Neural progenitor cell (in vitro differentiated cells): ENCODE measurements at regions not wholly inside any gene's neighbourhood (a gene's known extent, or its start where the extent isn't known, plus 50 kb on each side); places are given as distances from the start of the nearest gene placed in this dataset.

Source experiments
- DNase-seq: peaks from one replicate; pipeline ENCODE4 v3.0.0-alpha.2; 2016; ENCODE audit warnings: low spot score
- H2AFZ ChIP-seq: fragments of 200-600 bp; sonication (generic); replicated peaks from 2 replicates; pipeline ENCODE4 v1.6.1; 2016; ENCODE audit warnings: antibody characterized with exemption
- H3F3A ChIP-seq: fragments of 200-600 bp; sonication (generic); 2 replicates; pipeline ENCODE4 v1.6.1; 2016; ENCODE audit warnings: antibody characterized with exemption, low read depth
- H3K27ac ChIP-seq: fragments of 200-600 bp; sonication (generic); 2 replicates; pipeline ENCODE4 v1.5.1; 2016; ENCODE audit warnings: mild to moderate bottlenecking
- H3K27me3 ChIP-seq: fragments of 200-600 bp; sonication (generic); 2 replicates; pipeline ENCODE4 v1.6.1; 2016; ENCODE audit warnings: mild to moderate bottlenecking, moderate library complexity
- H3K36me3 ChIP-seq: fragments of 200-600 bp; sonication (generic); 2 replicates; pipeline ENCODE4 v1.5.1; 2016
- H3K4me1 ChIP-seq: fragments of 200-600 bp; sonication (generic); 2 replicates; pipeline ENCODE4 v1.6.1; 2016; ENCODE audit warnings: mixed run types
- H3K4me2 ChIP-seq: fragments of 200-600 bp; sonication (generic); 2 replicates; pipeline ENCODE4 v1.6.1; 2016
- H3K4me3 ChIP-seq: fragments of 200-600 bp; sonication (generic); 2 replicates; pipeline ENCODE4 v1.5.1; 2016
- H3K79me2 ChIP-seq: fragments of 200-600 bp; sonication (generic); 2 replicates; pipeline ENCODE4 v1.6.1; 2016; ENCODE audit warnings: low read depth
- H3K9ac ChIP-seq: fragments of 200-600 bp; sonication (generic); 2 replicates; pipeline ENCODE4 v1.6.1; 2016
- H3K9me3 ChIP-seq: fragments of 200-600 bp; sonication (generic); 2 replicates; pipeline ENCODE4 v1.5.1; 2016; ENCODE audit warnings: low read depth
- H4K20me1 ChIP-seq: fragments of 200-600 bp; sonication (generic); 2 replicates; pipeline ENCODE4 v1.6.1; 2016; ENCODE audit warnings: low read depth
- H3K27ac Mint-ChIP-seq: 3 replicates; pipeline ENCODE4 v1.8.0; 2021; ENCODE audit warnings: mixed read lengths
- H3K27me3 Mint-ChIP-seq: 2 replicates; pipeline ENCODE4 v1.8.0; 2022; ENCODE audit warnings: low read depth, mild to moderate bottlenecking, inconsistent platforms, moderate library complexity, mixed read lengths; ENCODE audit not compliant: insufficient read depth
- H3K36me3 Mint-ChIP-seq: 3 replicates; pipeline ENCODE4 v1.8.0; 2021; ENCODE audit warnings: mixed read lengths
- H3K4me1 Mint-ChIP-seq: 3 replicates; pipeline ENCODE4 v1.8.0; 2021; ENCODE audit warnings: mixed read lengths
- H3K4me3 Mint-ChIP-seq: 3 replicates; pipeline ENCODE4 v1.8.0; 2021; ENCODE audit warnings: mild to moderate bottlenecking, moderate library complexity, mixed read lengths
- H3K9me3 Mint-ChIP-seq: 3 replicates; pipeline ENCODE4 v1.8.0; 2020; ENCODE audit warnings: mixed read lengths
- CTCF ChIP-seq: fragments of 200-600 bp; sonication (generic); IDR thresholded peaks from 2 replicates; pipeline ENCODE4 v1.5.1; 2017; ENCODE audit warnings: antibody characterized with exemption, mild to moderate bottlenecking
- EZH2 ChIP-seq: fragments of 200-600 bp; sonication (generic); IDR thresholded peaks from 2 replicates; pipeline ENCODE4 v1.6.1; 2017; ENCODE audit warnings: antibody characterized with exemption, mild to moderate bottlenecking, moderate library complexity
- EZH2phosphoT487 ChIP-seq: fragments of 200-600 bp; sonication (generic); IDR thresholded peaks from 2 replicates; pipeline ENCODE4 v1.6.1; 2017; ENCODE audit warnings: antibody characterized with exemption

GRCh38 chr7:17599733-17600339 is 301.4 kb downstream of the AHR start:
- H3K27me3 Mint-ChIP-seq, result no peaks in the 10 kb centered on the region
- Histone ChIP-seq H3K9me3 (no peaks in the 10 kb centered on the region), H3K9ac (no peak overlapping the region), H3K27me3 (no peaks in the 10 kb centered on the region), H3K79me2 (no peaks in the 10 kb centered on the region), H3K4me1 (no peaks in the 10 kb centered on the region), H4K20me1 (no peaks in the 10 kb centered on the region), H3K4me2 (no peak overlapping the region), H3K27ac (no peak overlapping the region), H2AFZ (no peak overlapping the region), H3K4me3 (no peak overlapping the region), H3F3A (no peaks in the 10 kb centered on the region), H3K36me3 (no peaks in the 10 kb centered on the region)
- H3K27ac Mint-ChIP-seq, result no peak overlapping the region
- H3K36me3 Mint-ChIP-seq, result no peaks in the 10 kb centered on the region
- peaks cover 10% of the 10 kb centered on the region for H3K9me3 Mint-ChIP-seq
- H3K4me3 Mint-ChIP-seq, result no peak overlapping the region
- no peak for DNase-seq
- TF ChIP-seq CTCF, result no peak
- no peak for TF ChIP-seq EZH2
- TF ChIP-seq EZH2phosphoT487, result no peak
- peaks cover 3% of the 10 kb centered on the region for H3K4me1 Mint-ChIP-seq

DNA sequence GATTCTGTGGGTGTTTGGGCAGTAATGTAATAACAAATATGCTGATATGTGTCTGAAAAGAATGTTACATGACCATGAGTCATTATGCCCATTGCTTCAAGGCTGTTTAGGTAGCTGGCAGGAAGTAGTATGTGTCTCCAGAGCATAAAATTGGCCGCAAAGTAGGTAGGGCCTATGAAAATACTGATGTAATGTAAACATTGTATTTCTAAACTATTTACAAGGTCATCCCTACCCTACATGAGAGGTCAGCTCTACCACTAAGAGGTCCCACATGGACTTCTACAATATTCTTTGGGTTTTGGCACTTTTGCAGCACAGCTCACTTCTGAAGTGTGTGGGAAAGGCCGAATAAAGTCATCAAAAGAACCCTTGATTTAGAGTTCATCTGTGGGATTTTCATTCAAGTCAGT is 301.9 kb downstream of the AHR start:
- H3K4me3 Mint-ChIP-seq, result no peak overlapping the region
- H2AFZ ChIP-seq, result no peak overlapping the region
- no peak for DNase-seq
- no peaks in the 10 kb centered on the region for H3K4me1 ChIP-seq
- H3K27me3 Mint-ChIP-seq, result no peaks in the 10 kb centered on the region
- H4K20me1 ChIP-seq, result no peaks in the 10 kb centered on the region
- H3K4me3 ChIP-seq, result no peak overlapping the region
- H3K27ac ChIP-seq, result no peak overlapping the region
- H3K27me3 ChIP-seq, result no peaks in the 10 kb centered on the region
- no peak overlapping the region for H3K4me2 ChIP-seq
- no peaks in the 10 kb centered on the region for H3K36me3 Mint-ChIP-seq
- TF ChIP-seq EZH2phosphoT487 (no peak), EZH2 (no peak)
- no peaks in the 10 kb centered on the region for H3K36me3 ChIP-seq
- no peaks in the 10 kb centered on the region for H3K9me3 ChIP-seq
- no peak overlapping the region for H3K9ac ChIP-seq
- H3K4me1 Mint-ChIP-seq, result peaks cover 3% of the 10 kb centered on the region
- no peaks in the 10 kb centered on the region for H3K79me2 ChIP-seq
- no peak overlapping the region for H3K27ac Mint-ChIP-seq
- peaks cover 10% of the 10 kb centered on the region for H3K9me3 Mint-ChIP-seq
- no peaks in the 10 kb centered on the region for H3F3A ChIP-seq

GRCh38 chr7:17601921-17602320 is 303.5 kb downstream of the AHR start:
- no peak overlapping the region for H2AFZ ChIP-seq
- no peak for DNase-seq
- no peaks in the 10 kb centered on the region for H3K79me2 ChIP-seq
- no peaks in the 10 kb centered on the region for H3K36me3 ChIP-seq
- H3K36me3 Mint-ChIP-seq, result no peaks in the 10 kb centered on the region
- peaks cover 10% of the 10 kb centered on the region for H3K9me3 Mint-ChIP-seq
- H4K20me1 ChIP-seq, result no peaks in the 10 kb centered on the region
- H3K4me1 ChIP-seq, result no peaks in the 10 kb centered on the region
- H3K4me1 Mint-ChIP-seq, result peaks cover 3% of the 10 kb centered on the region
- no peak overlapping the region for H3K4me3 ChIP-seq
- no peaks in the 10 kb centered on the region for H3K27me3 ChIP-seq
- no peak overlapping the region for H3K27ac ChIP-seq
- H3K27ac Mint-ChIP-seq, result no peak overlapping the region
- no peak overlapping the region for H3K9ac ChIP-seq
- no peaks in the 10 kb centered on the region for H3K27me3 Mint-ChIP-seq
- no peaks in the 10 kb centered on the region for H3K9me3 ChIP-seq
- no peaks in the 10 kb centered on the region for H3F3A ChIP-seq
- no peak overlapping the region for H3K4me2 ChIP-seq
- no peak overlapping the region for H3K4me3 Mint-ChIP-seq
- TF ChIP-seq EZH2phosphoT487 (no peak), CTCF (no peak), EZH2 (no peak)

DNA sequence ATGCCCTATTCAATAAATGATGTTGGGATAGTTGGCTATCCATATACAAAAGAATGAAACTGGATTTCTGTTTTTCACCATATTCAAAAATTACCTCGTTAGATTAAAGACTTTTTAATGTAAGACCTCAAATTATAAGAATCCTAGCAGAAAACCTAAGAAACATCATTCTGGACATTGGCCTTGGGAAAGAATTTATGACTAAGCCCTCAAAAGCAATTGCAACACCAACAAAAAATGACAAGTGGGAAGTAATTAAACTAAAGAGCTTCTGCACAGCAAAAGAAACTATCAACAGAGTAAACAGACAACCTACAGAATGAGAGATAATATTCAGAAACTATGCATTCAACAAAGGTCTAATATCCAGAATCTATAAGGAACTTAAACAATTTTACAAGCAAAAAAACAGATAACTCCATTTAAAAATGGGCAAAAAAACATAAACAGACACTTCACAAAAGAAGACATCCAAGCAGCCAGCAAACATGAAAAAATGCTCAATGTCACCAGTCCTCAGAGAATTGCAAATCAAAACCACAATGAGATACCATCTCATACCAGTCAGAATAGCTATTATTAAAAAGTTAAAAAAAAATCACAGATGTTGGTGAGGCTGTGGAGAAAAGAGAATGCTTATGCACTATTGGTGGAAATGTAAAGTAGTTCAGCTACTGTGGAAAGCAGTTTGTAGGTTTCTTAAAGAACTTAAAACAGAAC is 309.8 kb downstream of the AHR start:
- no peaks in the 10 kb centered on the region for H3K27me3 ChIP-seq
- no peaks in the 10 kb centered on the region for H3K4me1 Mint-ChIP-seq
- DNase-seq, result no peak
- no peak overlapping the region for H3K27ac ChIP-seq
- no peak overlapping the region for H3K4me3 Mint-ChIP-seq
- H3K36me3 ChIP-seq, result no peaks in the 10 kb centered on the region
- no peaks in the 10 kb centered on the region for H3K4me1 ChIP-seq
- no peak overlapping the region for H3K9ac ChIP-seq
- H3K36me3 Mint-ChIP-seq, result no peaks in the 10 kb centered on the region
- no peaks in the 10 kb centered on the region for H3K9me3 ChIP-seq
- H3K4me2 ChIP-seq, result no peak overlapping the region
- H3K9me3 Mint-ChIP-seq, result peaks cover 10% of the 10 kb centered on the region
- H3K4me3 ChIP-seq, result no peak overlapping the region
- TF ChIP-seq EZH2phosphoT487, result no peak
- no peak for TF ChIP-seq EZH2
- TF ChIP-seq CTCF, result no peak
- H3F3A ChIP-seq, result no peaks in the 10 kb centered on the region
- H2AFZ ChIP-seq, result no peak overlapping the region
- H3K27me3 Mint-ChIP-seq, result no peaks in the 10 kb centered on the region
- H3K27ac Mint-ChIP-seq, result no peak overlapping the region
- H3K79me2 ChIP-seq, result no peaks in the 10 kb centered on the region
- H4K20me1 ChIP-seq, result no peaks in the 10 kb centered on the region
